SK-N-SH (cell line): ENCODE measurements at regions not wholly inside any gene's neighbourhood (a gene's known extent, or its start where the extent isn't known, plus 50 kb on each side); places are given as distances from the start of the nearest gene placed in this dataset.
A peak's percentile ranks its signal among the peaks of the same experiment; 100 is the strongest.

Experiments used
- CTCF ChIA-PET: fragments of 300-600, 350-600 bp; formaldehyde crosslinking; extraction: SDS; loops from one replicate; lab custom pipeline; 2021; lab: Yijun Ruan, JAX
- POLR2A ChIA-PET: fragments of 350-600 bp; sonication (Branson Sonifier 250); formaldehyde crosslinking; extraction: SDS; loops from one replicate; lab custom pipeline; 2020; ENCODE audit warnings: antibody characterized with exemption, inconsistent platforms; lab: Yijun Ruan, JAX
- DNase-seq: peaks from one replicate; pipeline ENCODE4 v3.0.0; 2012
- H2AFZ ChIP-seq: fragments of 200-600 bp; sonication (generic); 2 replicates; pipeline ENCODE4 v1.8.1; 2016; ENCODE audit warnings: antibody characterized with exemption, mild to moderate bottlenecking, low read depth
- H3F3A ChIP-seq: fragments of 200-600 bp; sonication (generic); replicated peaks from 2 replicates; pipeline ENCODE3; 2016; ENCODE audit warnings: antibody characterized with exemption, mild to moderate bottlenecking; ENCODE audit not compliant: insufficient read depth
- H3K27ac ChIP-seq, 2 experiments: fragments of 200-500 bp in 1 of 2; fragments of 200-600 bp in 1 of 2; sonication (Bioruptor generic) in 1 of 2; sonication (generic), shearing (Covaris generic) in 1 of 2; 2 replicates each; pipeline versions ENCODE4 v1.5.1 to v1.6.1; 2014 to 2016; ENCODE audit warnings: low read depth in 2 of 2, inconsistent platforms in 1 of 2, low read length in 1 of 2, mild to moderate bottlenecking in 1 of 2, mixed read lengths in 1 of 2
- H3K27me3 ChIP-seq: fragments of 200-600 bp; sonication (generic), shearing (Covaris generic); 2 replicates; pipeline ENCODE4 v1.6.1; 2016; ENCODE audit warnings: mixed run types; ENCODE audit not compliant: insufficient read depth
- H3K36me3 ChIP-seq, 2 experiments: fragments of 200-500 bp in 1 of 2; fragments of 200-600 bp in 1 of 2; sonication (Bioruptor generic) in 1 of 2; sonication (generic) in 1 of 2; replicated peaks in 1 of 2; 2 replicates each; pipeline versions ENCODE3 to v1.5.1; 2014 to 2016; ENCODE audit warnings: low read length in 1 of 2, mild to moderate bottlenecking in 1 of 2; ENCODE audit not compliant: insufficient read depth in 2 of 2, control insufficient read depth in 1 of 2
- H3K4me1 ChIP-seq, 2 experiments: fragments of 200-500 bp in 1 of 2; fragments of 200-600 bp in 1 of 2; sonication (Bioruptor generic) in 1 of 2; sonication (generic), shearing (Covaris generic) in 1 of 2; 2 replicates each; pipeline versions ENCODE4 v1.5.1 to v1.6.1; 2014 to 2016; ENCODE audit warnings: low read depth in 1 of 2, low read length in 1 of 2, mixed run types in 1 of 2; ENCODE audit not compliant: insufficient read depth in 2 of 2, control insufficient read depth in 1 of 2
- H3K4me2 ChIP-seq: fragments of 200-600 bp; sonication (generic), shearing (Covaris generic); 2 replicates; pipeline ENCODE4 v1.6.1; 2017; ENCODE audit warnings: mixed run types
- H3K4me3 ChIP-seq, 2 experiments: fragments of 200-500 bp in 1 of 2; fragments of 200-600 bp in 1 of 2; sonication (Bioruptor generic) in 1 of 2; sonication (generic), shearing (Covaris generic) in 1 of 2; 2 replicates each; pipeline versions ENCODE4 v1.5.1 to v1.8.1; 2014 to 2016; ENCODE audit warnings: low read depth in 2 of 2, inconsistent platforms in 1 of 2, low read length in 1 of 2, mild to moderate bottlenecking in 1 of 2, mixed read lengths in 1 of 2, moderate library complexity in 1 of 2
- H3K79me2 ChIP-seq: fragments of 200-600 bp; sonication (generic); 2 replicates; pipeline ENCODE4 v1.8.1; 2017; ENCODE audit warnings: mild to moderate bottlenecking; ENCODE audit not compliant: insufficient read depth
- H3K9ac ChIP-seq: fragments of 200-600 bp; sonication (generic); 2 replicates; pipeline ENCODE4 v1.6.1; 2017; ENCODE audit warnings: mixed run types
- H3K9me2 ChIP-seq: fragments of 200-600 bp; sonication (generic); 2 replicates; pipeline ENCODE4 v1.6.1; 2017; ENCODE audit warnings: mixed run types
- H3K9me3 ChIP-seq: fragments of 200-600 bp; sonication (generic); 2 replicates; pipeline ENCODE4 v1.6.1; 2017; ENCODE audit warnings: mixed run types, mild to moderate bottlenecking, moderate library complexity
- H4K20me1 ChIP-seq: fragments of 200-600 bp; sonication (generic); 2 replicates; pipeline ENCODE4 v1.6.1; 2017; ENCODE audit warnings: mild to moderate bottlenecking, mixed run types; ENCODE audit not compliant: insufficient read depth
- CHD2 ChIP-seq: fragments of 150-350 bp; IDR thresholded peaks from 2 replicates; pipeline ENCODE4 v1.6.1; 2018; ENCODE audit warnings: low read length; ENCODE audit not compliant: partially characterized antibody
- FOXM1 ChIP-seq: IDR thresholded peaks from 2 replicates; pipeline ENCODE4 v1.4.0; 2012; ENCODE audit warnings: low read depth, mild to moderate bottlenecking
- JUND ChIP-seq: IDR thresholded peaks from 2 replicates; pipeline ENCODE4 v1.4.0; 2012
- POLR2AphosphoS5 ChIP-seq: IDR thresholded peaks from 2 replicates; pipeline ENCODE4 v1.6.1; 2012; ENCODE audit warnings: low read depth, low read length
- RAD21 ChIP-seq: IDR thresholded peaks from 2 replicates; pipeline ENCODE4 v1.6.1; 2012; ENCODE audit warnings: mild to moderate bottlenecking, low read length
- RCOR1 ChIP-seq: fragments of 150-350 bp; IDR thresholded peaks from 2 replicates; pipeline ENCODE4 v1.6.1; 2017; ENCODE audit warnings: antibody characterized with exemption, low read length
- SIN3A ChIP-seq: IDR thresholded peaks from 2 replicates; pipeline ENCODE4 v1.6.1; 2012; ENCODE audit warnings: low read depth, mild to moderate bottlenecking, low read length, moderate library complexity, borderline replicate concordance
- TCF12 ChIP-seq: IDR thresholded peaks from 2 replicates; pipeline ENCODE4 v1.4.0; 2012
- TEAD4 ChIP-seq: IDR thresholded peaks from 2 replicates; pipeline ENCODE4 v1.4.0; 2012; ENCODE audit warnings: mild to moderate bottlenecking, borderline replicate concordance; ENCODE audit not compliant: insufficient read depth
- WGBS: methylation state at CpG from one replicate; pipeline ENCODE4 v1.1.6; 2017; ENCODE audit warnings: low lambda C conversion rate; 5-methylcytosine and 5-hydroxymethylcytosine counted together
- TF ChIP-seq, protein P1 (sequence below): IDR thresholded peaks from 2 replicates; pipeline ENCODE4 v1.4.0; 2012; ENCODE audit warnings: low read depth
- TF ChIP-seq, protein P2 (sequence below): IDR thresholded peaks from 2 replicates; pipeline ENCODE4; 2012
- TF ChIP-seq, protein P3 (sequence below): IDR thresholded peaks from 2 replicates; pipeline ENCODE4 v1.4.0; 2012; ENCODE audit warnings: low read depth, borderline replicate concordance
- TF ChIP-seq, protein P4 (sequence below): IDR thresholded peaks from 2 replicates; pipeline ENCODE4 v1.4.0; 2012; ENCODE audit warnings: low read depth, borderline replicate concordance

DNA sequence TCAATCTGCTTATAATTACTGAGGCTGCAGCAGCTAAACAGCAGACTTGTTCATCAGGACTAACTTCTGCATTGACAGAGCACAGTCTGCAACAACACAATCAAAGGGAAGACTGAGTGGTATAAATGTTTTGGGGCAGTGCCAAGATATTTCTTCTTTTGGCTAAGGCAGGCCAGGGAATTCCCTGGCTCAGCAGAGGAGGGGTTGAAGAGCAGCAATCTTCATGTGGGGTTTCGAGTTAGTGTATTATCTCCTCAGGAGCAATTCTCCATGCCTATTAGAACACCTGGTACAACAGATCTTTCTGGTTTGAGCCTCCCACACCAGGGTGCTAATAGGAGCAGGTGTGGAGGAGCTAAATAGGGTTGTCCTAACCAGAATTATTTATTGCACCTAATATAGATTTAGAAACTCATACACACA is 103.0 kb upstream of the STK17B start (continued):
- TF ChIP-seq, protein P1, sequence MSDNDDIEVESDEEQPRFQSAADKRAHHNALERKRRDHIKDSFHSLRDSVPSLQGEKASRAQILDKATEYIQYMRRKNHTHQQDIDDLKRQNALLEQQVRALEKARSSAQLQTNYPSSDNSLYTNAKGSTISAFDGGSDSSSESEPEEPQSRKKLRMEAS: no peak
- TF ChIP-seq, protein P2, sequence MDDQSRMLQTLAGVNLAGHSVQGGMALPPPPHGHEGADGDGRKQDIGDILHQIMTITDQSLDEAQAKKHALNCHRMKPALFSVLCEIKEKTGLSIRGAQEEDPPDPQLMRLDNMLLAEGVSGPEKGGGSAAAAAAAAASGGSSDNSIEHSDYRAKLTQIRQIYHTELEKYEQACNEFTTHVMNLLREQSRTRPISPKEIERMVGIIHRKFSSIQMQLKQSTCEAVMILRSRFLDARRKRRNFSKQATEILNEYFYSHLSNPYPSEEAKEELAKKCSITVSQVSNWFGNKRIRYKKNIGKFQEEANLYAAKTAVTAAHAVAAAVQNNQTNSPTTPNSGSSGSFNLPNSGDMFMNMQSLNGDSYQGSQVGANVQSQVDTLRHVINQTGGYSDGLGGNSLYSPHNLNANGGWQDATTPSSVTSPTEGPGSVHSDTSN: peak; percentile 63
- TF ChIP-seq SIN3A: no peak
- TF ChIP-seq RAD21: no peak
- TF ChIP-seq RCOR1: no peak
- TF ChIP-seq, protein P3, sequence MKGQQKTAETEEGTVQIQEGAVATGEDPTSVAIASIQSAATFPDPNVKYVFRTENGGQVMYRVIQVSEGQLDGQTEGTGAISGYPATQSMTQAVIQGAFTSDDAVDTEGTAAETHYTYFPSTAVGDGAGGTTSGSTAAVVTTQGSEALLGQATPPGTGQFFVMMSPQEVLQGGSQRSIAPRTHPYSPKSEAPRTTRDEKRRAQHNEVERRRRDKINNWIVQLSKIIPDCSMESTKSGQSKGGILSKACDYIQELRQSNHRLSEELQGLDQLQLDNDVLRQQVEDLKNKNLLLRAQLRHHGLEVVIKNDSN: no peak

DNA sequence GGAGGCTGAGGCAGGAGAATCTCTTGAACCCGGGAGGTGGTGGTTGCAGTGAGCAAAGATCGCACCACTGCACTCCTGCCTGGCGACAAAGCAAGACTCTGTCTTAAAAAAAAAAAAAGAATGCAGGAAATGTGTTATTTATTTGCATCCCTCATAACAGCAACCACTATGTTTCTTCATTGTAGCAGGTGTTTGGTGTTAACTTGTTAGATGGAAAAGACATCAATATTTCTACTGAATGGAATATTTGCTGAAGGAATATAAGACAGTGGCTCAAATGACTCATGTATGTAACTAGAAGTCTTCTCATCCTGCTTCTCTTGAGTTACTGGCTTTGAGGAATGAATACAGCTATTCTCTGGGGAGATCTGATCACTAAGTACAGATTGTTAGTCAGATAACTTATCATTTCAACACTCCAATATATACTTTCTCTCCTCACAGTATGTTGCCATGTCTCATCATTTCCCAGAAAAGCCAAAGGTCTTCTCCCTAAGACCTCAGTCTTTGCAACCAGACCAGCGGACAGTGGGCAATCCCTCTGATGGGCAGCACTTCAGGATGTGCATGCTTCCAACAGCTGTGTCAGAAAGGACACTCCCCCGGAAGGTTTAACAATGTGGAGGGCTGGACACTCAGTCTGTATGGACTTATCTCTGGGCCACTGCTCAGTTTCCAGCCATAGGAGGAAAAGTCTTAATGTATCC is 104.4 kb upstream of the STK17B start:
- Histone ChIP-seq H2AFZ (no peak overlapping the region), H3K9ac (peak overlapping the region; percentile 60; the same call in 1 of the 2 replicates), H3K4me2 (peak overlapping the region; percentile 79), H3K4me3 (peak overlapping the region; percentile 22 to 51; a peak in 3 of 4 replicates), H3K79me2 (peaks cover 71% of the 10 kb centered on the region), H4K20me1 (peaks cover 9% of the 10 kb centered on the region; the same call in 1 of the 2 replicates), H3K4me1 (peaks cover 5 to 25% of the 10 kb centered on the region in 2 experiments; a peak in 3 of 4 replicates), H3F3A (peaks cover 52% of the 10 kb centered on the region), H3K36me3 (peaks cover 0 to 35% of the 10 kb centered on the region in 2 experiments), H3K9me3 (no peaks in the 10 kb centered on the region), H3K27ac (peak overlapping the region in 1 of 2 experiments; percentile 98; a peak in 3 of 4 replicates), H3K9me2 (no peaks in the 10 kb centered on the region), H3K27me3 (no peaks in the 10 kb centered on the region)
- WGBS: 77% methylated on average over 5 of the region's 5 CpGs
- no peak for DNase-seq
- TF ChIP-seq TEAD4: no peak
- TF ChIP-seq POLR2AphosphoS5: no peak
- TF ChIP-seq CHD2: no peak
- peak; percentile 38; the same call in 1 of the 2 replicates for TF ChIP-seq JUND
- TF ChIP-seq, protein P4, sequence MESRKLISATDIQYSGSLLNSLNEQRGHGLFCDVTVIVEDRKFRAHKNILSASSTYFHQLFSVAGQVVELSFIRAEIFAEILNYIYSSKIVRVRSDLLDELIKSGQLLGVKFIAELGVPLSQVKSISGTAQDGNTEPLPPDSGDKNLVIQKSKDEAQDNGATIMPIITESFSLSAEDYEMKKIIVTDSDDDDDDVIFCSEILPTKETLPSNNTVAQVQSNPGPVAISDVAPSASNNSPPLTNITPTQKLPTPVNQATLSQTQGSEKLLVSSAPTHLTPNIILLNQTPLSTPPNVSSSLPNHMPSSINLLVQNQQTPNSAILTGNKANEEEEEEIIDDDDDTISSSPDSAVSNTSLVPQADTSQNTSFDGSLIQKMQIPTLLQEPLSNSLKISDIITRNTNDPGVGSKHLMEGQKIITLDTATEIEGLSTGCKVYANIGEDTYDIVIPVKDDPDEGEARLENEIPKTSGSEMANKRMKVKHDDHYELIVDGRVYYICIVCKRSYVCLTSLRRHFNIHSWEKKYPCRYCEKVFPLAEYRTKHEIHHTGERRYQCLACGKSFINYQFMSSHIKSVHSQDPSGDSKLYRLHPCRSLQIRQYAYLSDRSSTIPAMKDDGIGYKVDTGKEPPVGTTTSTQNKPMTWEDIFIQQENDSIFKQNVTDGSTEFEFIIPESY: no peak
- TF ChIP-seq FOXM1: no peak
- 0 out of 2 replicates have a peak, but pooled peaks have one; percentile 53 for TF ChIP-seq TCF12
- TF ChIP-seq, protein P1: peak; percentile 74
- CTCF ChIA-PET: interaction anchor here (1.0 to 3.9 kb wide), 6 partner anchors 9 to 201 kb away, joined by 3 to 21 read pairs (median 4); no protein-coding TSS in a partner anchor
- POLR2A ChIA-PET: no interaction called here
